PC-3 (cell line): ENCODE measurements at regions not wholly inside any gene's neighbourhood (a gene's known extent, or its start where the extent isn't known, plus 50 kb on each side); places are given as distances from the start of the nearest gene placed in this dataset.

ENCODE experiments used
- ATAC-seq: fragments of 200-7000 bp; cut with Tn5 transposase; 2 replicates; pipeline ENCODE4 v1.9.1; 2020; ENCODE audit warnings: mild to moderate bottlenecking, moderate library complexity
- BruUV-seq: library from RNA; stranded (reverse); fragments of 400-500 nt; replicated peaks from 2 replicates; lab custom pipeline; 2021; lab: Mats Ljungman, UMichigan
- CTCF ChIA-PET: fragments of 300-600 bp; sonication (Branson Sonifier 250); formaldehyde crosslinking; loops from one replicate; lab custom pipeline; 2022; ENCODE audit warnings: antibody characterized with exemption; lab: Charles Lee
- POLR2A ChIA-PET: fragments of 300-600 bp; sonication (Branson Sonifier 250); formaldehyde crosslinking; loops from one replicate; lab custom pipeline; 2022; ENCODE audit warnings: antibody characterized with exemption; ENCODE audit not compliant: unreplicated experiment; lab: Charles Lee
- DNase-seq: peaks from one replicate; pipeline ENCODE4 v3.0.0-alpha.2; 2015
- H2AFZ ChIP-seq: fragments of 300-600 bp; sonication (generic); 2 replicates; pipeline ENCODE4 v1.6.0; 2016; ENCODE audit warnings: antibody characterized with exemption, low read length
- H3F3A ChIP-seq: fragments of 300-600 bp; sonication (generic); one replicate; pipeline ENCODE4 v1.6.0; 2017; ENCODE audit warnings: antibody characterized with exemption, low read length, control low read depth, mild to moderate bottlenecking; ENCODE audit not compliant: unreplicated experiment
- H3K27ac ChIP-seq: fragments of 300-600 bp; sonication (generic); 2 replicates; pipeline ENCODE4 v1.5.1; 2016; ENCODE audit warnings: mild to moderate bottlenecking, low read length
- H3K27me3 ChIP-seq: fragments of 300-600 bp; sonication (generic); 2 replicates; pipeline ENCODE4 v1.6.1; 2016; ENCODE audit warnings: low read length, mixed read lengths
- H3K36me3 ChIP-seq: fragments of 300-600 bp; sonication (generic); 2 replicates; pipeline ENCODE4 v1.6.1; 2016; ENCODE audit warnings: low read depth, mixed run types, low read length, mixed read lengths
- H3K4me1 ChIP-seq: fragments of 300-600 bp; sonication (generic); 2 replicates; pipeline ENCODE4 v1.5.1; 2016; ENCODE audit warnings: low read length; ENCODE audit not compliant: insufficient read depth
- H3K4me2 ChIP-seq: fragments of 300-600 bp; sonication (generic); 2 replicates; pipeline ENCODE4 v1.6.0; 2016; ENCODE audit warnings: low read length
- H3K4me3 ChIP-seq: fragments of 300-600 bp; sonication (generic); 2 replicates; pipeline ENCODE4 v1.5.1; 2016; ENCODE audit warnings: mild to moderate bottlenecking, low read length, mixed read lengths
- H3K79me2 ChIP-seq: fragments of 300-600 bp; sonication (generic); 2 replicates; pipeline ENCODE4 v1.6.1; 2017; ENCODE audit warnings: low read length, mixed read lengths
- H3K9ac ChIP-seq: fragments of 300-600 bp; sonication (generic); 2 replicates; pipeline ENCODE4 v1.6.0; 2016; ENCODE audit warnings: mild to moderate bottlenecking, low read length
- H3K9me2 ChIP-seq: fragments of 300-600 bp; sonication (generic); replicated peaks from 2 replicates; pipeline ENCODE4 v1.6.1; 2016; ENCODE audit warnings: mixed run types, low read length, mixed read lengths
- H3K9me3 ChIP-seq: fragments of 300-600 bp; sonication (generic); 2 replicates; pipeline ENCODE4 v1.6.1; 2016; ENCODE audit warnings: low read length, mixed read lengths
- H4K20me1 ChIP-seq: fragments of 300-600 bp; sonication (generic); 2 replicates; pipeline ENCODE4 v1.6.1; 2016; ENCODE audit warnings: low read length, mixed read lengths
- CTCF ChIP-seq: fragments of 300-600 bp; sonication (generic); conservative IDR thresholded peaks from 2 replicates; pipeline ENCODE4 v1.5.1; 2017; ENCODE audit warnings: antibody characterized with exemption, low read depth, mild to moderate bottlenecking, low read length
- EZH2 ChIP-seq: fragments of 300-600 bp; sonication (generic); IDR thresholded peaks from one replicate; pipeline ENCODE4 v1.6.1; 2017; ENCODE audit warnings: antibody characterized with exemption, mild to moderate bottlenecking, low read length; ENCODE audit not compliant: unreplicated experiment
- EZH2phosphoT487 ChIP-seq: fragments of 300-600 bp; sonication (generic); IDR thresholded peaks from 2 replicates; pipeline ENCODE4 v1.6.1; 2018; ENCODE audit warnings: mild to moderate bottlenecking, antibody characterized with exemption, low read length, borderline replicate concordance
- intact Hi-C: fragments of 100-400 bp; cut with micrococcal nuclease; formaldehyde crosslinking; loops from 2 replicates; pipeline ENCODE4 v1.9.0; 2023

DNA sequence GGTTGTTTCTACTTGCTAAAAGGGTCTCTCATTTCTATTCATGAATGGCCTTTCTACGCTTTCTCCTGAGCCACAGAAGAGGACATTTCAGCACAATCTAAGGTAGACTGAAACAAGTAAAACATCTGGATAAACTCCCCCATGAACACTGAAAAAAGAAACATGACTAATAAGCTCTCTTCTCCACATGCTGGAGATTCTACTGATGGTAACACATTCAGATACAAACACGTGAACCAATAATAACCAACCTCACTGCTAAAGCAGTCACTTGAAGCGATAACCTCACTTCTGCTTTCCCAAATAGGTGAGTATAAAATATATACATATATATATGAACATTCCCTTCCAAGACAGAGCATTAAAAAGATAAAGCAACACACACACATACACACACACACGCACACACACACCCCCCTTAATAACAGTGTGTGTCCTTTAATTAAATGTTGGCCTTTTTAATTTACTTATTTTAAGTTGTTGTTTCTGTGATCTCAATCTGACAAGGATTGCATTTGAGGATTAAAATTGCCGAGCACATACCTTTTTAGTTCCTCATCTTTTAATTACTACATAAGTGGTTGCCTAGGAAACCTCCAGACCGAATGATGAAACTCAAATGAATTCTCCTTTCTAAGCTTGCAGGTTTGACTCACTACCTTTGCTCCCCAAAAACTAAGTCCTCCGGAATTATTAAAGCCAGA is 292.4 kb upstream of the KLF14 start:
- POLR2A ChIA-PET, result no interaction called here
- Histone ChIP-seq H3K4me3 (no peak overlapping the region), H3F3A (no peaks in the 10 kb centered on the region), H3K4me1 (no peaks in the 10 kb centered on the region), H3K9me3 (no peaks in the 10 kb centered on the region), H4K20me1 (no peaks in the 10 kb centered on the region), H3K36me3 (no peaks in the 10 kb centered on the region), H3K27me3 (no peaks in the 10 kb centered on the region), H3K4me2 (no peak overlapping the region), H3K9me2 (no peaks in the 10 kb centered on the region), H2AFZ (no peak overlapping the region), H3K79me2 (no peaks in the 10 kb centered on the region), H3K9ac (no peak overlapping the region), H3K27ac (no peak overlapping the region)
- TF ChIP-seq CTCF (no peak), EZH2phosphoT487 (no peak), EZH2 (no peak)
- CTCF ChIA-PET, result no interaction called here
- ATAC-seq (no peak), DNase-seq (no peak)
- no TSS peak for BruUV-seq
- intact Hi-C loops, result no loop called here

DNA sequence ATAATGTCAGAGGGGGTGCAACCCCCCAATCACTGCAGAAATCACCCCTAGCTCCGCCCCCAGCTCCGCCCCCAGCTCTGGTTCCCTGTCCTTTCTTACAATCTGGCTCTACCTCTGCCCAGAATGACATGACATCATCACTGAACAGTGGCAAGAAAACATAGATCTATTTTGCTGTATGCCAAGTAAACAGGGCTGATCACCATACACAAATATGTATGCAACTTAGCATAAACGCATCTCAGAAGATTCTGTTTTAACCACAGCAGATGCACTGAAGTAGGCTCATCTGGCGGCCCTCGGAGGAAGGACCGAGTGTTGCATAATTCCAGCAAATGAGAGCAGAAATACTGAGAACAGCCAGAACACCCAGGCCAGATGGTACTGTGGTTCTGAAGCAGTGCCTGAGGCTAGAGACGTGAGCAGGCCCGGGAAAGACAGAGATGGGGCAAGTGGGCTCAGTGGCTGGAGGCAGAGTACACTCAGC is 293.3 kb upstream of the KLF14 start:
- Histone ChIP-seq H3K27ac (no peak overlapping the region), H3F3A (no peaks in the 10 kb centered on the region), H3K4me3 (no peak overlapping the region), H3K79me2 (no peaks in the 10 kb centered on the region), H3K4me2 (no peak overlapping the region), H3K9ac (no peak overlapping the region), H3K9me2 (no peaks in the 10 kb centered on the region), H3K27me3 (no peaks in the 10 kb centered on the region), H3K4me1 (no peaks in the 10 kb centered on the region), H2AFZ (no peak overlapping the region), H4K20me1 (no peaks in the 10 kb centered on the region), H3K36me3 (no peaks in the 10 kb centered on the region), H3K9me3 (no peaks in the 10 kb centered on the region)
- ATAC-seq, result no peak
- ChIA-PET CTCF (no interaction called here), POLR2A (no interaction called here)
- no peak for DNase-seq
- intact Hi-C loops, result no loop called here
- no TSS peak for BruUV-seq
- TF ChIP-seq CTCF (no peak), EZH2 (no peak), EZH2phosphoT487 (no peak)

DNA sequence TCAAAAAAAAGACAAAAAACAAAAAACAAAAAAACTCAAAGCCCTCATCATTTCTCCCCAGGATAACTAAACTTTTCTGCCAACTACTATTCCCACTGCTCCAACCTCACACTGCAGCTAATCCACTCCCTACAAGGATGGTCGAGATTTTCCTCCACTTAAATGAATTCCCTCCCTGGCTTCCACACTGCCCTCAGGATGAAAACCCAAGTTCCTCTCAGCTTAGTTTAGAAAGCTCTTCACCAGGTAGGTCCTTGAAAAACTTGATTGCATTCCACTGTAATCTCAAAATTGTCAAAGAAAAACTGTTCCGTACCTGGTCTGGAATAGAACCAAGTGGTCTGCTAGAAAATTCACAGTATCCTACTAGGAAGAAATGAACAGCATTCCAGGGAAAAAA is 294.3 kb upstream of the KLF14 start:
- ATAC-seq (no peak), DNase-seq (no peak)
- H3K36me3 ChIP-seq, result no peaks in the 10 kb centered on the region
- no peak overlapping the region for H3K4me3 ChIP-seq
- no peaks in the 10 kb centered on the region for H3K79me2 ChIP-seq
- H3K4me1 ChIP-seq, result no peaks in the 10 kb centered on the region
- ChIA-PET POLR2A (no interaction called here), CTCF (no interaction called here)
- H3F3A ChIP-seq, result no peaks in the 10 kb centered on the region
- no peak overlapping the region for H3K9ac ChIP-seq
- no peak for TF ChIP-seq EZH2phosphoT487
- no peak for TF ChIP-seq EZH2
- TF ChIP-seq CTCF, result no peak
- no peak overlapping the region for H3K4me2 ChIP-seq
- H3K27ac ChIP-seq, result no peak overlapping the region
- BruUV-seq, result no TSS peak
- H3K27me3 ChIP-seq, result no peaks in the 10 kb centered on the region
- no peak overlapping the region for H2AFZ ChIP-seq
- no peaks in the 10 kb centered on the region for H3K9me3 ChIP-seq
- no peaks in the 10 kb centered on the region for H3K9me2 ChIP-seq
- intact Hi-C loops, result no loop called here
- H4K20me1 ChIP-seq, result no peaks in the 10 kb centered on the region
